ENCODE measurements at regions not wholly inside any gene's neighbourhood (a gene's known extent, or its start where the extent isn't known, plus 50 kb on each side); places are given as distances from the start of the nearest gene placed in this dataset.

DNA sequence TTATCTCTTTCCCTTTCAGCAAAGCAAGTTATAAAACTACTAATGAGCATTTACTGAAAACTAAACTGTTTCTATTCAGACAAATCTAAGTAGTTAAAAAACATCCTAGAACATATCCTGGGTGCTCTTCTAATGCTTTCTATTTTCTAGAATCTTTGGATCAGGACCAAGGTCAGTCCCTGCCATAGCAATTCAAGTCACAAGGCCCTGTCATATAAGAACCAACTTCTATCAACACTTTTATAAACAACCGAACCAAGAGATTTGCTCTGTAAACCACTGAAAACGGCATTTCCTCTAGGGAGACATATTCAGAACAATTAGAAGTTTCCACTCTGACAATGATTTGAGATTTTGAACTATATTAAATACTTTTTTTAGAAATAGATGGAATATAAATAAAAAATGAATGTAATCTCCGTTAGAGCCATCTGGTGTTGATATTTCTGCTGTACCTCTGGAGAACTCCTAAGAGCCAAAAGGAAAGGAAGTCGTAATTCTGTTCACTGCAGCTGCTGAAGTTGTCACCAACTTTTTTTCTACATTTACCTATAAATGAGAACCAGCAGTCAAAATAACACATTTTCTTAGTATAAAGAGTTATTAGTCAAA, 51.4 kb upstream of the LGSN start:
- TF ChIP-seq, protein P1, sequence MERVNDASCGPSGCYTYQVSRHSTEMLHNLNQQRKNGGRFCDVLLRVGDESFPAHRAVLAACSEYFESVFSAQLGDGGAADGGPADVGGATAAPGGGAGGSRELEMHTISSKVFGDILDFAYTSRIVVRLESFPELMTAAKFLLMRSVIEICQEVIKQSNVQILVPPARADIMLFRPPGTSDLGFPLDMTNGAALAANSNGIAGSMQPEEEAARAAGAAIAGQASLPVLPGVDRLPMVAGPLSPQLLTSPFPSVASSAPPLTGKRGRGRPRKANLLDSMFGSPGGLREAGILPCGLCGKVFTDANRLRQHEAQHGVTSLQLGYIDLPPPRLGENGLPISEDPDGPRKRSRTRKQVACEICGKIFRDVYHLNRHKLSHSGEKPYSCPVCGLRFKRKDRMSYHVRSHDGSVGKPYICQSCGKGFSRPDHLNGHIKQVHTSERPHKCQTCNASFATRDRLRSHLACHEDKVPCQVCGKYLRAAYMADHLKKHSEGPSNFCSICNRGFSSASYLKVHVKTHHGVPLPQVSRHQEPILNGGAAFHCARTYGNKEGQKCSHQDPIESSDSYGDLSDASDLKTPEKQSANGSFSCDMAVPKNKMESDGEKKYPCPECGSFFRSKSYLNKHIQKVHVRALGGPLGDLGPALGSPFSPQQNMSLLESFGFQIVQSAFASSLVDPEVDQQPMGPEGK (CRISPR knock-in tag; IDR thresholded peaks at IDR 0.05; ENCODE audit: borderline replicate concordance): no peak
- TF ChIP-seq ZC3H10 (CRISPR knock-in tag; IDR thresholded peaks at IDR 0.05): no peak
- TF ChIP-seq RARB (CRISPR knock-in tag; IDR thresholded peaks at IDR 0.05): no peak
- no peak for TF ChIP-seq TOX (CRISPR knock-in tag; IDR thresholded peaks at IDR 0.05; ENCODE audit: borderline replicate concordance)
- TF ChIP-seq ESRRG (CRISPR knock-in tag; IDR thresholded peaks at IDR 0.05): no peak
- no peak for TF ChIP-seq ZNF70 (CRISPR knock-in tag; IDR thresholded peaks at IDR 0.05)
- no peak for TF ChIP-seq CSDC2 (CRISPR knock-in tag; IDR thresholded peaks at IDR 0.05)
- no peak for TF ChIP-seq BACH2 (CRISPR knock-in tag; IDR thresholded peaks at IDR 0.05; ENCODE audit: borderline replicate concordance)
- no peak for TF ChIP-seq OSR1 (CRISPR knock-in tag; IDR thresholded peaks at IDR 0.05)
- ATAC-seq: no peak

DNA sequence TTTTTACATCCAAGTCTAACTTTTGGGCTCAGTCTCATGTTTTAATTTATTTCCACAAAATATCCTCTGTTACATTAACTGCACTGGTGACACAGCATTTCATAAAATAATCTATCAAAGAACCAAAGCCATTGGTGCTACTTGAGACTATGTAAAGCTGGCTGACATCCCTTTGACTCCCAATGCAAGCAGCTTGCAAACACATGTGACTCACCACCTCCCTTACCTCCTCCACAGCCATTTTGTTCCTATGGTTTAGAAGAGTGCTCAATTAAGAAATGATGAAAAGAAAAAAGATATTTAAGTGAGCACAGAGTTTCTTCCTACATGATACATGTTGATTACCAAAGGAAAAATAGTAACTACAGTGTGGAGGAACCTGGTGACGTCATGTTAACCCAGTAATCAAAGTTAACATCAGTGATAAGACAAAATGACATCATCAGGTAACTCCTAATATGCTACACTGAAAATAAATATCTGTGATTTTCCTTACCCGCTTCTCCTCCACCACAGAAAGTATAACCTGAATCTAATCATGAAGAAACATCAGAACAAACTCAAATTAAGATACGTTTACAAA, 53.3 kb upstream of the LGSN start:
- TF ChIP-seq ISL1 (CRISPR knock-in tag; IDR thresholded peaks at IDR 0.05) (no peak), TOX (CRISPR knock-in tag; IDR thresholded peaks at IDR 0.05; ENCODE audit: borderline replicate concordance) (no peak), ARNTL (CRISPR knock-in tag; IDR thresholded peaks at IDR 0.05; ENCODE audit: borderline replicate concordance, low read depth) (no peak), SNAI2 (CRISPR knock-in tag; IDR thresholded peaks at IDR 0.05) (no peak), ZFP30 (CRISPR knock-in tag; IDR thresholded peaks at IDR 0.05) (no peak), ZC3H10 (CRISPR knock-in tag; IDR thresholded peaks at IDR 0.05) (no peak)
- TF ChIP-seq, protein P2, sequence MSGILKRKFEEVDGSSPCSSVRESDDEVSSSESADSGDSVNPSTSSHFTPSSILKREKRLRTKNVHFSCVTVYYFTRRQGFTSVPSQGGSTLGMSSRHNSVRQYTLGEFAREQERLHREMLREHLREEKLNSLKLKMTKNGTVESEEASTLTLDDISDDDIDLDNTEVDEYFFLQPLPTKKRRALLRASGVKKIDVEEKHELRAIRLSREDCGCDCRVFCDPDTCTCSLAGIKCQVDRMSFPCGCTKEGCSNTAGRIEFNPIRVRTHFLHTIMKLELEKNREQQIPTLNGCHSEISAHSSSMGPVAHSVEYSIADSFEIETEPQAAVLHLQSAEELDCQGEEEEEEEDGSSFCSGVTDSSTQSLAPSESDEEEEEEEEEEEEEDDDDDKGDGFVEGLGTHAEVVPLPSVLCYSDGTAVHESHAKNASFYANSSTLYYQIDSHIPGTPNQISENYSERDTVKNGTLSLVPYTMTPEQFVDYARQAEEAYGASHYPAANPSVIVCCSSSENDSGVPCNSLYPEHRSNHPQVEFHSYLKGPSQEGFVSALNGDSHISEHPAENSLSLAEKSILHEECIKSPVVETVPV (CRISPR knock-in tag; IDR thresholded peaks at IDR 0.05): no peak
- no peak for ATAC-seq

DNA sequence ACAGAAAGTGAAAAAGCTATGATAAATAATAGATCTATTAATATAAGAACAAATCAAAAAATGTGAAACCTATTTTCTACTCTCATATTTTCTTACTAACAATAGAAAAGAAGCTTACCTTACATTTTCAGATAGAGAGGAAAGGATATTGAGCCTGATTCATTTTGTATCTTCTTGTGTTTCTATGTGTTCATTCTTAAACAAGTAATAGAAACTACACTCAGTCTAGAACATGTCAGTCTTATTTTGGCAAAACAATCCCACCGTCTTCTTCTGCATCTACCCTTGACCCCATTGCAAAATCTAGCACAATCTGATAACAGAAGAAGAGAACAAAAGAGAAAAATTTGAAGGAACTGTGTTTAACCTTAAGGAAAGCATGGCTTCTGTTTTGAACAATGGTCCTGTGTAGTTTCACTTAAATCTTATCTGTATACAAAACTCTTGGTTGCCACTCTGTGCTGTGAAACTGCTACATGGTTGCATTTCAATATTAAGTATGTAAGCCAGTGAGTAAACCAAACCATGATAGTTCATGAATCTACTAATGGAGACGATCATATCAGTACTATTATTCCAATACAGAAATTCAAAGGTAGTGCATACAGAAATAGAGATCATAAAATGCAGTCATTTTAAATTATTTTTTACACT, 69.5 kb upstream of the LGSN start:
- no peak for TF ChIP-seq RARB (CRISPR knock-in tag; IDR thresholded peaks at IDR 0.05)
- TF ChIP-seq, protein P3, sequence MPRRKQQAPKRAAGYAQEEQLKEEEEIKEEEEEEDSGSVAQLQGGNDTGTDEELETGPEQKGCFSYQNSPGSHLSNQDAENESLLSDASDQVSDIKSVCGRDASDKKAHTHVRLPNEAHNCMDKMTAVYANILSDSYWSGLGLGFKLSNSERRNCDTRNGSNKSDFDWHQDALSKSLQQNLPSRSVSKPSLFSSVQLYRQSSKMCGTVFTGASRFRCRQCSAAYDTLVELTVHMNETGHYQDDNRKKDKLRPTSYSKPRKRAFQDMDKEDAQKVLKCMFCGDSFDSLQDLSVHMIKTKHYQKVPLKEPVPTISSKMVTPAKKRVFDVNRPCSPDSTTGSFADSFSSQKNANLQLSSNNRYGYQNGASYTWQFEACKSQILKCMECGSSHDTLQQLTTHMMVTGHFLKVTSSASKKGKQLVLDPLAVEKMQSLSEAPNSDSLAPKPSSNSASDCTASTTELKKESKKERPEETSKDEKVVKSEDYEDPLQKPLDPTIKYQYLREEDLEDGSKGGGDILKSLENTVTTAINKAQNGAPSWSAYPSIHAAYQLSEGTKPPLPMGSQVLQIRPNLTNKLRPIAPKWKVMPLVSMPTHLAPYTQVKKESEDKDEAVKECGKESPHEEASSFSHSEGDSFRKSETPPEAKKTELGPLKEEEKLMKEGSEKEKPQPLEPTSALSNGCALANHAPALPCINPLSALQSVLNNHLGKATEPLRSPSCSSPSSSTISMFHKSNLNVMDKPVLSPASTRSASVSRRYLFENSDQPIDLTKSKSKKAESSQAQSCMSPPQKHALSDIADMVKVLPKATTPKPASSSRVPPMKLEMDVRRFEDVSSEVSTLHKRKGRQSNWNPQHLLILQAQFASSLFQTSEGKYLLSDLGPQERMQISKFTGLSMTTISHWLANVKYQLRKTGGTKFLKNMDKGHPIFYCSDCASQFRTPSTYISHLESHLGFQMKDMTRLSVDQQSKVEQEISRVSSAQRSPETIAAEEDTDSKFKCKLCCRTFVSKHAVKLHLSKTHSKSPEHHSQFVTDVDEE (CRISPR knock-in tag; IDR thresholded peaks at IDR 0.05): no peak
- TF ChIP-seq PPARA (CRISPR knock-in tag; IDR thresholded peaks at IDR 0.05; ENCODE audit: borderline replicate concordance): no peak
- TF ChIP-seq OSR1 (CRISPR knock-in tag; IDR thresholded peaks at IDR 0.05): no peak
- no peak for TF ChIP-seq ZNF8 (CRISPR knock-in tag; IDR thresholded peaks at IDR 0.05)
- no peak for TF ChIP-seq CSDC2 (CRISPR knock-in tag; IDR thresholded peaks at IDR 0.05)
- no peak for TF ChIP-seq ARNTL (CRISPR knock-in tag; IDR thresholded peaks at IDR 0.05; ENCODE audit: borderline replicate concordance, low read depth)
- TF ChIP-seq ZC3H10 (CRISPR knock-in tag; IDR thresholded peaks at IDR 0.05): no peak
- TF ChIP-seq, protein P2 (CRISPR knock-in tag; IDR thresholded peaks at IDR 0.05): no peak
- no peak for TF ChIP-seq SNAI2 (CRISPR knock-in tag; IDR thresholded peaks at IDR 0.05)
- TF ChIP-seq ISL1 (CRISPR knock-in tag; IDR thresholded peaks at IDR 0.05): no peak
- TF ChIP-seq TCF4 (CRISPR knock-in tag; IDR thresholded peaks at IDR 0.05; ENCODE audit: borderline replicate concordance): no peak
- no peak for TF ChIP-seq ZFP30 (CRISPR knock-in tag; IDR thresholded peaks at IDR 0.05)
- TF ChIP-seq, protein P1 (CRISPR knock-in tag; IDR thresholded peaks at IDR 0.05; ENCODE audit: borderline replicate concordance): no peak
- TF ChIP-seq ZFP3 (CRISPR knock-in tag; IDR thresholded peaks at IDR 0.05): no peak
- TF ChIP-seq TOX (CRISPR knock-in tag; IDR thresholded peaks at IDR 0.05; ENCODE audit: borderline replicate concordance): no peak
- TF ChIP-seq GLIS3 (CRISPR knock-in tag; IDR thresholded peaks at IDR 0.05): no peak
- TF ChIP-seq, protein P4, sequence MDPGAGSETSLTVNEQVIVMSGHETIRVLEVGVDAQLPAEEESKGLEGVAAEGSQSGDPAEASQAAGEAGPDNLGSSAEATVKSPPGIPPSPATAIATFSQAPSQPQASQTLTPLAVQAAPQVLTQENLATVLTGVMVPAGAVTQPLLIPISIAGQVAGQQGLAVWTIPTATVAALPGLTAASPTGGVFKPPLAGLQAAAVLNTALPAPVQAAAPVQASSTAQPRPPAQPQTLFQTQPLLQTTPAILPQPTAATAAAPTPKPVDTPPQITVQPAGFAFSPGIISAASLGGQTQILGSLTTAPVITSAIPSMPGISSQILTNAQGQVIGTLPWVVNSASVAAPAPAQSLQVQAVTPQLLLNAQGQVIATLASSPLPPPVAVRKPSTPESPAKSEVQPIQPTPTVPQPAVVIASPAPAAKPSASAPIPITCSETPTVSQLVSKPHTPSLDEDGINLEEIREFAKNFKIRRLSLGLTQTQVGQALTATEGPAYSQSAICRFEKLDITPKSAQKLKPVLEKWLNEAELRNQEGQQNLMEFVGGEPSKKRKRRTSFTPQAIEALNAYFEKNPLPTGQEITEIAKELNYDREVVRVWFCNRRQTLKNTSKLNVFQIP (CRISPR knock-in tag; IDR thresholded peaks at IDR 0.05; ENCODE audit: borderline replicate concordance, low read depth): no peak
- TF ChIP-seq ZNF565 (CRISPR knock-in tag; conservative IDR thresholded peaks at IDR 0.05; ENCODE audit: low read depth): no peak
- no peak for TF ChIP-seq BACH2 (CRISPR knock-in tag; IDR thresholded peaks at IDR 0.05; ENCODE audit: borderline replicate concordance)
- no peak for ATAC-seq
